Anterior cingulate cortex (tissue), 58 donors: ENCODE measurements at regions not wholly inside any gene's neighbourhood (a gene's known extent, or its start where the extent isn't known, plus 50 kb on each side); places are given as distances from the start of the nearest gene placed in this dataset.

Source experiments
- DNase-seq, 58 donors: peaks; one replicate each; lab custom pipeline; 2025; lab: John Stamatoyannopoulos, UW

DNA sequence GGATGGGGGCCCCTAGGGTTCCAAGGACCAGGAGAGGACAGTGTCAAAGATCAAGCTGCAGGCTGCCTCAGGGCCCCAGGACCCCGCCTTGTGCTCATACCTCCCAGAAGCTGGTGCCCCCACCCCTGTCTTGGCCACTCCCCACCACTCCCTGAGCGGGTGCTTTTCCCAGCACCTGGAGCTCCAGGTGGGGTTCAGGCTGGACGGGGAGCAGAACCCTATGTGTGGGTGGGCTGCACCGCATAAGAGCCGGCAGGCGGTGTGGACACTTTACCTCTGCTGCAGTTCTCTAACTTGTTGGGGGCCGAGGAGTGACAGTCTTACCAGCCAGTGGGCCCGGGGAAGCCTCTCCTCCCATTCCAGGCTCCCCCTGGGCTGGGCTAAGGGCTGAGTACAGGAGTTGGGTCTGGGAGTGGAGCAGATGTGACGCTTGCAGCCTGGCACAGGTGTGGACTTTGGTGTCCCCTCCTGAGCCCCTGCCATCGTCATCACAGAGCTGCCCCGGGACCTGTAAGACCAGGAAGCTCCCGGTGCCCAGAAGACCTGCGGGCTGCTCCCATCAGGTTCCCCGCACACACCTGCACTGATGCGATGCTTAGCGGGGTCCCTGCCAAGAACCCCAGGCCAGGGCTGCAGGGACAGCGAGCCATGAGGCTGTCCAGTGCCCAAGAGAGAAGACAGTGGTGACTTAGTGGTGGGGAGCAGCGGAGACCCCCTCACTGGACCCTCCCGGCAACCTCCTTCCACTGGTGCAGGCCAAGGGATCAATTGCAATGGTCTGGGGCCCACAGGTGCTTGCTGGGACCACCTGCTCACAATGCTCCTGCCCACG lies 674.5 kb downstream of the BRD1 start:
- DNase-seq, result no peak

DNA sequence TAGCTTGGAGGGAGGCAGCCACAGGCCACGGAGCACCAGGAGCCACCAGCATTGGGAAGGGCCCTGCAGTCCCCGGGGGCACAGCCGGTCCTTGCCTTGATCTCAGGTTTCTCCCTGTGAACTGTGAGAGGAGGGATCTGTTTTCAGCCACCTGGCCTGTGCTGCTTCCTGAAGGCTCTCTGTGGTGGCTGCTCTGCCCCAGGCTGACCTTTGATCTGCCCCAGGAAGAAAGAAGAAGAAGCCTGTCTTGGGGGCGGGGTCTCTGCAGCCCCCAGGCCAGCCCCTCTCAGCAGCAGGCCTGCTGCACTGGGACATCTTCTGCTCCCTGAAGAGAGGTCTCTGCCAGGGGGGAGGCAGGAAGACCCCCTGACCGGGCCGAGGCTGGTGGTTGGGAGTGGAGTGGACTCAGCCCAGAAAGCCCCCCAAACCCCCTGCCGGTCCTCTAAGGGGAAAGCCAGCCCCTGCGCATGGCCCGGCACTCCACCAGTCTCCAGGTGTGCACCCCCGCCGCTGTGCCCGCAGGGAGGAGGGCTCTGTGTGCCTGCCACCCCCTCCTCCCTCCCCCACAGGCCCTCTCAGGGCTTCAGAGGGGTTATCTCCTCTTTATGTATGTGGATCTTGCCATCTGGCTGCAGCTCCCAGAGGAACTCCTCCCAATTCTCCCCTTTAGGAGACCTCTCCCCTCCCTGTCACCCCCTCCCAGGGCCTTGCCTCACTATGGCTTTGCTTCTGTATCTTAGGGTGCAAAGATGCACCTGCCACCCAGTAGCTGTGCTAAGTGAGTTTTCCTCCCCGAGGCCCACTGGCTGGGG lies 675.3 kb downstream of the BRD1 start:
- no peak for DNase-seq

DNA sequence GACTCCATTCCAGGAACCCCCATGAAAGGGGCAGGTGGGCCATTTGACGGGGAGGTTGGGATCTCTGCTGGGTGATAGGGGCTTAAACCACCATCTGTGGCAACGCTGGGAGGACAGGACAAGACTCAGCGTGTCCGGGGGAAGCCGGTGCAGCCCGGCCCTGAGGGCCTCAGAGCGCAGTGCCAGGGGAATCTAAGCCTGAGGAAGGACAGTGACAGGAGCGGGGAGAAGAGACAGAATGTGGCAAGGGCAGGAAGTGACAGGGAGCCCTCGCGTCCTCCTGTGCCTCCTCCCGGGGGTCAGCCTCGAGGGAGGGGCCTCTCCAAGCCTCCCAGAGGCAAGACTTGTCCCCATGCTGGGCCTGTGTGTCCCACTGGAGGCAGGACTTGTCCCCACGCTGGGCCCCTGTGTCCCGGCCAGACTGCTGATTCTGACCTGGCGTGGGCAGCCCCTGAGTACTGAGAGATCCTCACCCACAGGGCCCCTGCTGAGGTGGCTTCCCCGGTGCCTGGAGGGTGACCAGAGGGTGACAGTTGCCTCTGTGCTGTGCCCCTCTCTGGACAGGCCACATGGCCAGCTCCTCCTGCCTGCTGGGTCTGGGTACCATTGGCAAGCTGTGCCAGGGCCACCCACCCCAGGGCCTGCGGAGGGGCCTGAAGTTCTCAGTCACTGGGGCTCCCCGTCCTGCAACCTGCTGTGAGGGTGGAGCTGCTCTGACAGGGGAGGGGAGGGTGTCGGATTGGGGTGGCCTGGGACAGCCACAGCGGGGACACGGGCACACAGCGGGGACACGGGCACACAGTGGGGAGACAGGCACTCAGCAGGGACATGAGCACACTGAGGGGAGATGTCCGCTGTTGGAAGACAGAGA lies 676.2 kb downstream of the BRD1 start:
- no peak for DNase-seq

DNA sequence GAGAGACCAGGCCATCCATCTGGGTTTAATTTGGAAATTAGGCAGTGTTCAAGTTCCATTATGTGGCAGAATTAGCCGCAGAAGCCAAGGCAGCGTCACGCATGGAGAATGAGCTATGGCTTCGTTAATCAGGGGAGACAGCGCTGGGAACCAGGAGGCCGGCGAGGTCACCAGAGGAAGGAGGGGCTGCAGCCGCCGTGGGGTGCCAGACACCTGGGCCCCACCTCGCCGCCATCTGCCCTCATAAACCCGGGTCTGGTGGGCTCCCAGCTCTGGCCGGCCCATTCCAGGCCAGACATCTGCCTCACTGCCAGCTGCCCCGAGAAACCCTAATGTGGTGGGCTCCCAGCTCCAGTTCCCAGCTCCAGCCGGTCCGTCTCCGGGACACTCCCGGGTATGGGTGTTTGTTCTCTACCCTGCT lies 676.9 kb downstream of the BRD1 start:
- DNase-seq, result no peak

DNA sequence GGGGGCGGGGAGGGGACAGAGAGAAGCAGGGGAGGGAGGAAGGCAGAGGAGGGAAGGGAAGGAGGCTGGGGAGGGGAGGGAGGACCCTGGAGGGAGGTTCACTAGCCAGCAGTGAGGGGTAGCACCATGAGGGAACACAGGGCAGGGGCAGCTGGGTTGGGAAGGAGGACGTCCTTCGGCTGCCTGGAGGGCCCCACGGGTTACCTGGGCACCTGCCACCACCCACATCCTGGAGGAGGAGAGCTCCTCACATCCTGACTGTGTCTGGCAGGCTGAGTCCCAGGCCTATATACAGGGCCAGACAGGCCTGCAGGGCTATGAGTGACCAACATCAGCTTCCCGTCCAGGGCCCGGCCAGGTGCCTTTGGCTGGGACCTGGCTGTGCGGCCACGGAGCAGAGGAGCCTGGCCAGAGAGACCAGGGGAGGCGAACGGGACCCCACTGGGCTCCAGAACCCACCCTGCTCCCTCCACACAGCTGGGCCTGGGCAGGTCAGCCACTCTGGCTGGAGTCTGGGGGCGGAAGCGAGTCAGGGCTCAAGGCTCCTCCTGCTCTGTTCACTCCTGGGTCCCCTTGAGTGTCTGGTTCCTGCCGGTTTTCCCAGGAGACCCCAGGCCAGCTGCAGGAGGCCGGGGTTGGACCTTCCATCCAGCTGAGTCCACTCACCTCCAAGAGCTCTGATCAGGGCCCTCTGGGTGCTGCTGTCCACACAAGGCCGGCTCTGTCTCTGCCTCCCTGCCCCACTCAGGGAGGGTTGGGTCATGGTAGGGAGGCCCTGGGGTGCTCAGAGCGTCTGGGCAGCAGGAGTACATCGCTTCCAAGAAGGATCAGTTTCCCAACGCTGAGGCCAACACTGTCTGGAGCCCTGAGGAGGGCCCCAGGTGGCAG lies 677.7 kb downstream of the BRD1 start:
- no peak for DNase-seq

DNA sequence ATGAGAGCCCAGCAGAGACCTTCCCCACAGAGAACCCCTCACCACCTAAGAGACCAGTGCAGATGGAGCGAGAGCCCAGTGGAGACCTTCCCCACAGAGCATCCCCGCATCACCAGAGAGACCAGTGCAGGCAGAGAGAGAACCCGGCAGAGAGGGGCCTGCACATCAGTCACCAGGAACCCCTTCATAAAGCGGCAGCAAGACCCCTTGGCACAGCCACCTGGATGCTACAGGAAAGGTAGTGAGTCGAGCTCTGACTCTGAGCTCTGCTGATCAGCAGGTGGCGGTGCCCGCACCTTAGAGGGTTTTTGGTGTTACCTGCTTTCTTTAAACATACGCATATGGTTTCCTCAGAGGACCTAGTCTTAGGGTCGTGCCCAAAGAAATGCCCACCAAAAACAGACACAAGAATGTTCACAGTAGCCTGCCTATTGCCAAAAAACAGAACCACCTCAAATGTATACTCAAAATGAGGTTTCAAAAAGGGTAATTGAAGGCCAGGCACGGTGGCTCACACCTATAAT lies 678.7 kb downstream of the BRD1 start:
- DNase-seq, result no peak

DNA sequence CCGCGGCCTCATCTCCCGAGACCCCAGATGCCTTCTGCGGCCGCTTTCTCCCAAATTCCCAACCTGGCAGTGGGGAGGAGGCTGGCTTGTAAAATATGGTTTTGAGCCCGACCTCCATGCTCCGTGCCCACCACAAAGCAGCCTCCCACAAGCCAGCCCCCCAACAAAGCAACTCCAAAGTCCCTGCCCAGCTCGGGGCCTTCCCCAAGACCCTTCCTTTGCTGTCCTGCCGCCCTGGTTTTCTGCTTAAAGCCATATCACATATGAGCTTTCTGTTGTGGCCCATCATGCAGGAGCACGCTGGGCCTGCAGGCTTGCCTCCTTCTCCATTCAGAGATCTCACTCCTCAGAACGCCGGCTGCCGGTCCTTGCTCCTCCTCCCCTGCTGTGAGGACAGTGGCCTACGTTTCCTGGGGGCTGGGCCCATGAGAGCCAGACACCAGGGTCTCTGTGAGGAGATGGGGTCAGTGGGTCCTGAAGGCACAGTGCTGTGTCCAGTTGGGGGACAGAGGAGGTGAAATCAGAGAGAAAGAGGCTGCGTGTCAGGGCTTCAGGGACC lies 680.0 kb downstream of the BRD1 start:
- DNase-seq, result no peak

DNA sequence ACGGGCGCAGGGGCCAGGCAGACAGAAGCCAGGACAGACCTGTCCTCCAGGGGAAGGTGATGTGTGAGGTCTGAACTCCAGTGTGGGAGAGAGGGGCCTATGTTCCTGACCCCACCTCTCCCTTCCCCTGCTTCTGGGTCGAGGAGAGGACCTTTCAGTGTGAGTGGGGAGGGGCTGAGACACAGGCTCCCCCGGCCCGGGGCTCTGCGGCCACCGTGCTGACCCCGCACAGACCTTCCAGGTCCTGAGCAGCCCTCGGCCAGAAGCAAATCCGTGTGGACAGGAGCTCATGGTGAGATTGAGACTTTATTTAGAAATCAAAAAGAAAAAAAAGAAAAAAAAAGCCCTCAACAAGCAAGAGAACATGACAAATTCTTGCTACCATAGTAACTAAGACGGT lies 680.5 kb downstream of the BRD1 start:
- DNase-seq, result no peak

DNA sequence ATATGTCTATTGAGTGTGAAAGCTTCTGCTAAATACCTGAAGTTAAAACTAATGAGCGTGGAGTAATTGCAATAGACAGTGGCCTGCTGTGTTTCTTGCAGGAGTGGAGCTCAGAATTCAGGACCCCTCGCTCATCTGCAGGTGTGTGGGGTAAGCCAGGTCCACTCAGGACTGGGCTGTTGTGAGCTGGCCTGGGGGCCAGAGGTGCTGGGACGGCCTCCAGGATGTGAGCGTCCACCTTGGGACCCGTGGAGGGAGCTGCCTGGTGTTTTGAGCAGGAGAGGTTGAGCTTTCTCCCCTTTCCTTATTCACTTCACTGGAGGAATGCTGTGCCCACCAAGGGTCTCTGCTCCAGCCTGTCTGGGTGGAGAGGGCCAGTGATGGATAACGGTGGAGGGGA lies 681.2 kb downstream of the BRD1 start:
- no peak for DNase-seq

DNA sequence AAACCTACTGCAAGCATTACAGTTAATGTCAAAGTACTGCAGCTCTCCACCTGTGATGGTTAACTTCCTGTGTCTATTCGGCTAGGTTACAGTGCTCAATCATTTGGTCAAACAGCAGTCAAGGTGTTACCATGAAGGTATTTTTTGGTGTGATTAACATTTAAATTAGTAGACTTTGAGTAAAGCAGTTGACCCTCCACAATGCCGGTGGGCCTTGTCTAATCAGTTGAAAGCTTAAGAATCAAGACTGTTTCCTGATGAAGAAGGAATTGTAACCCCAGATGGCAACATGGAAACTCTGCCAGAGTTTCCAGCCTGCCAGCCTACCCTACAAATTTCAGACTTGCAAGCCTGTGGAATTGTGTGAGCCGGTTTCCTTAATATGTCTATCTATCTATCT lies 683.9 kb downstream of the BRD1 start:
- no peak for DNase-seq

DNA sequence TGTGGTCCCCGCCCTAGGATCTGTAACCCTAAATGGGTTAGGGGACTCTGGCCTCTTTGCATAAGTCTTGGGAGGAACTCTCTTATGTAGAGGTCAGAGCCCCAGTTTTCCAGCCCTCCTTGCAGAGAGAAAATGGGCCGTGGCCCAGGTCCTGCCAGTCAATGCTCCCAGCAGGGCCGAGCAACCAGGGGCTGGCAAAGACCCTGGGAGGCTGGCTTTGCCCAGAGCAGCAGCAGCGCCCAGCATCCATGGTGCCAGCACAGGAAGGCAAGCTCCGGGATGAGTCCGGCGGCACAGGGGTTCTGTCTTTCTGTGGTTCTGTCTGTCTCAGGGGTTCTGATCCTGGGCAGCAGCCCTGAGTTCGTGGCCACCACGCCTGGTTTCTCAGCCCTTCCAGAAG lies 684.8 kb downstream of the BRD1 start:
- DNase-seq, result no peak

DNA sequence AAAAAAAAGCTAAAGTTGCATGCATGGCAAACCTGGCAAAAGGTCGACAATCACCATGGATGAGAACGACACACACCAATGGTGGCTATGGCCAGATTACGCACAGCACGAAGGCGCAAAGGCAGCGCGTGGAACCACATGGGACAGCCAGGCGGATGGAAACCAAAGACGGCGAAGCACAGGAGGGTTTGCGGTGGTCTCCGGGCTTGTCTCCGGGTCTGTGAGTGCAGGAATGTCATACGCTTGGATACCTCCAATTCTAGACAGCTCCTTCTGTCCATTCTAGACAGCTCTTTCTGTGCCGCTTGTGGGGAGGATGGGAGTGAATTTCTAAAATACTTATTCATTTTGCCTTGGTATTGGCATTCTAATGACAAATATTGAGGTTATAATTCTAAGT lies 685.4 kb downstream of the BRD1 start:
- no peak for DNase-seq

DNA sequence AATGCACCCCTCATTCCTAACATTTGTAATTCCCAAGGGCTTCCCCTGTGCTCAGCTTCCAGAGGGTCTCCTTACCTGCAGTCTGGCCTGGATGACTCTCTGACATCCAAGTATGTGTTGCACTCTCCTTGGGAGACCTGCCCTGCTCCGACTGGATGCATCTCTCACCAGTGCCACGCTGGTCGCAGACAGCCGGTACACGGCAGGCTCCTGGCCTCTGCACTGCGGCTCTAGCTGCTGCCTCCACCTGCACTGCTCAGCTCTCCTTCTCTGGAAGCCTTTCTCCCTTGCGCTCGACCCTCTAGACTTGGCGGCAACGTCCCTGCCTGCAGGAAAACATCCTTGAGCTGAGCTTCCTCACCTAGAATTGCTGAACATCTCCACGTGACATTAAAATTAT lies 685.9 kb downstream of the BRD1 start:
- no peak for DNase-seq

DNA sequence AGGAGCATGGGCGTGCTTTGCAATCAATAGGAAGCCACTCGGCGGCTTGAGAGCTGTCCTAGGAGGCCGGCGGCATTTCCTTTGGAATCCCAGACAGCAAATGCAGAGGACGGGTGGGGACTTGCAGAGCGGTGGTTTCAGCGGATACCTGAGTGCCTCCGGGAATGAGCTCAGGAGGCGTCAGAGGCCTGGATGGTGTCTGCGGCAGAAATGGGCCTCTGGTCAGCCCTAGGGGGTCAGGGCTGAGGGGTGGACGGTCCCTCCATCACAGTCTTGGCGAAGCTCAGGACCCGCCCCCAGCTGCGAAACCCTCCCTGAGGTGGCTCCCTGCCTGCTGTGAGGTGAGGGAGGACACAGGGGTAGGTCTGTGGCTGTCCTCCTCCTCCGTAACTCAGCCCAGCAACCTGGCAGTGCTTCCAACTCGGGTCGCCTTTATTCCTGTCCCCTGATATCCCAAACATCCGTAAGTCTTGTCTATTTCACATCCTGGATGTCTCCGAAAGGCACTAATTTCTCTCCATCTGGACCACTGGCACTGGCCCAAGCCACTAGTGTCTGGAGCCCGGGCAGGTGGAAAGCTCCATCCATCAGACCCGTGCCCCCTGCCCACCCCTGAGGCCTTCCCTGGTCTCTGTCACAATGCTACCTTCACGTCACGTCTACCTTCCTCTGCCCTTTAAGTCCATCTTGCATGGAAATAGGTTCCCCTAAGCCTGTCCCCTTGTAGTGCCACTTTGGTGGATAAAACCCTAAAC lies 686.6 kb downstream of the BRD1 start:
- DNase-seq, result no peak

DNA sequence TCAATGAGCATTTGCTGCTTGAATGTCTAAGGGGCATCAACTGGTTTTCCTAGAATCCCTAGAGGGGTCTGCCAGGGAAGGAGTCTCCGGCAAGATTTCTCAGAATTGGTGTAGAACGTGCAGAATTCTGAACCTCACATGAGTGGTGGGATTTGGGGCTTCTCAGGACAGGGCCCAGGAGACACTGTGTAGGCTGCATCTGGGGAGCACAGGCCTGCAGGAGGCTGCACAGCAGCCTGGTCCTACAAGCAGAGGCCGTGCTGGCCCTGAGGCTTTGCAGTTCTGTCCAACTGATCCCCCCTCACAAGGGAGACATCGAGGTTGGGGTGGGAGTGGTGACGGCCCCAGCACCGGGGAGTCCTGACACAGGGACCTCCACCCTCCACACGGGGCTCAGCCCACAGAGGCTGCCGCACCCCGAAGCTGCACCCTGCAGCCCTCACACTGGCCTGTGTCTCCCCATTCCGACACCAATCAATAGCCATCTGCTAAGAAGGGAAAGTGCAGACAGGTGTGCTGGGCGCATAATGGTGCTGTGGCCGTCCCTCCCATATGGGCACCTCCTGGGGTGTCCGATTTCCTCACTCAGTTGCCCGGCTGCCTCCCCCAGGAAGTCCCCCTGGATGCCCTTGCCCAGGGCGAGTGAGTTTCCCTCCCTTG lies 688.1 kb downstream of the BRD1 start:
- no peak for DNase-seq

DNA sequence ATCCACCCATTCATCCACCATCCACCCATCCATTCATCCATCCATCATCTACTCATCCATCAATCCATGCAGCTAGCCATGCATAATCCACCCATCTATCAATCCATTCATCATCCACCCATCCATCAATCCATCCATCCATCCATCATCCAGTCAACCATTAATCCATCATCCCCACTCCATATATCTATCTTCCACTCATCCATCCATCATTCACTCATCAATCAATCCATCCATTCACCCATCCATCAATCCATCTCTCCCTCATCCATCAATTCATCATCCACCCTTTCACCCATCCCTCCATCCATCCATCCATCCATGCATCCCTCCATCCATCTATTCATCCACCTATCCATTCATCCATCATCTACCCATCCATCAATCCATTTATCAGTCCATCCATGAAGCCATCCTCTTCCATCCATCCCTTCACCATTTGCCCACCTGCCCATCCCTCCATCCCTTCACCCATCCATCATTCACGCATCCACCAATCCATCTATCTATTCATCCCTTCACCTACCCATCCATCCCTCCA lies 689.4 kb downstream of the BRD1 start:
- DNase-seq, result no peak

DNA sequence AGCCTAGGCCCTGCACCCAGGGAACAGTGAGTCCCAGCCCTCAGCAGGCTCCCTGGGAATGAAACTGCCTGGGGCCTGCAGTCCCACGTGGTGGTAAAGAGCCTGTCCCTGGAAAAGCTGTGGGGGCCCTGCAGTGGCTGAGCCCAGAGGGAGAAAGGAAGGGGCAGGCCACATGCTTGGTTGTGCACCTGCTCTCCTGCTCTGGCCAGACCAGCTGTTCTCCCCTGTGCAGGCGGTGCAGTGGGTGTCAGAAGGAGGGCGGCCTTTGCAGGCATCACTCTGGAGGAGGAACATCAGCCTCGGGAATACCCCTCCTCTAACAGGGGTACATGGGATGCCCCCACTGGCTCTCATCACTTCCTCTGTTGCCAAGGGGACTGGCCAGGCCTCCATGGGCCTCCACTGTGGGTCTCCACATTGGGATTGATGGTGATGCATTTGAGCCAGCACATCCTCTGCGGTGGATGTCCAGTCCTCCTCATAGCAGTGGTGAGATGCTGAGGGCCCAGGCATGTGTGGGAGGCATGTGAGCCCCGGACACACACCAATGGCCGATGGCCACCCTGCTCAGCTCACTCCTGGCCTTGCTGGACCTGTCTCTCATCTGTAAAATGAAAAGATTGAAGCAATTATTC lies 690.4 kb downstream of the BRD1 start:
- no peak for DNase-seq
